GM18861 (cell line): ENCODE measurements at regions not wholly inside any gene's neighbourhood (a gene's known extent, or its start where the extent isn't known, plus 50 kb on each side); places are given as distances from the start of the nearest gene placed in this dataset.
"Not testable (repeated sequence)": the region's sequence is repeated elsewhere in the genome, so short reads cannot be mapped to it uniquely, and the experiment has no call there.

Experiments used
- ATAC-seq: cut with Tn5 transposase; IDR thresholded peaks from one replicate; pipeline ENCODE4 v1.9.1; 2021; ENCODE audit not compliant: unreplicated experiment

DNA sequence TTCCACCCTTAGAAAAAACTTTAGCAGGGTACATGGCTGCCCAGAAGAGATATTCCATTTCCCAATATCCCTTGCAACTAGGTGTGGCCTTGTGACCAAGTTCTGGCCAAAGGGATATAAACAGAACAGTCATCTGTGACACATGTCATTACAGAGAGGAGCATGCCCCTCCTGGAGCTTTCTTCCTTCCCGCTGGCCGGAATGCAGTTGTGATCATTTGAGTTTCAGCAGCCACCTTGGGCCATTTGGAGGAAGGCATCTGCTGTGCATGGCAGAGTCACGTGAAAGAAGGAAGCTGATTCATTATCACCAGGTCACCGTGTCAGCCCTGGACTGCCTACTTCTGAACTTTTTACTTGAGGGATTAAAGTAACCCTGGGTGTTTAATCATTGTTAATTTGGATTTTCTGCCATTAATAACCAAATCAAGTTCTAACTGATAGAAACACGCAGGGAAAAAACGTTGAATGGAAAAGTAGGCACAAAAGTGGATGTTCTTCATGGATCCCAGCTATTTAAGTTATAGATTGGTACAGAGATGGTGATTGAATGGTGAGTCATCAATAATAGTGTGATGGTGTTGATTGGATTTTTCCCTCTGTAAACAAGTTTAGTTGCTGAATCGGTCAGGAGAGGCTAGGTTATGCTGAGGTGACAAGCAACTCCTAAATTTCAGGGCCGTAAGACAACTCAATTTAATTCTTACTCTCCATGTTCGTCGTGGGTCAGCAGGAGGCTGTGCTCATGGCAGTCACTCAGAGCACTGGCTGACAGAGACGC, 80.7 kb upstream of the CCDC167 start:
- no peak for ATAC-seq

DNA sequence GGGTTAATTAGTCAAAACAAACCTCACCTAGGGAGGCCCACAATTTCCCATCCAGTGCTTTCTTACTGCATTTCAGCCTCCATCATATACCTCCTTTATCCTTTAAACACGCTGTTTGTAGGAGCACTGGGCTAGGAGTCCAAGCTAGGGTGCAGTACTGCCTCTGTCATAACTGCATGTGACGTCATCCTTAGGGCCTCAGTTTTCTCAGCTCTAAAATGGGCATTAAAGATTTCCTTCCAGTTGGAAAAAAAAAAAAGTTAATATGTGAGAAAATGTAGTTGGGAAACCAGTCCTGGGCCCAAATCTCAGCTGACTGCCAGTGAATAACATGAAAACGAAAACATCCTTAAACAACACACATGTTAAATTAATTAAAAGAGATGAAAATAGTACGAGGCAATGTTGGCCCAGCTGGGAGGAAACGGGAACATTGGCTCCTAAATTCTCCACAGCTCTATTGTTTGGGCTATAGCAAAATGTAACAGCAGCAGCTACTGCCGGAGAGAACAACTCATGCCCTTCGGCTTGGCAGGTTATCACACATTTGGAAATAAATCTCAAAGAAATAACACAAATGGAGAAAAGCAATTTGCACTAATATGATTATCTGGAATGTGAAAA, 79.9 kb upstream of the CCDC167 start:
- no peak for ATAC-seq

DNA sequence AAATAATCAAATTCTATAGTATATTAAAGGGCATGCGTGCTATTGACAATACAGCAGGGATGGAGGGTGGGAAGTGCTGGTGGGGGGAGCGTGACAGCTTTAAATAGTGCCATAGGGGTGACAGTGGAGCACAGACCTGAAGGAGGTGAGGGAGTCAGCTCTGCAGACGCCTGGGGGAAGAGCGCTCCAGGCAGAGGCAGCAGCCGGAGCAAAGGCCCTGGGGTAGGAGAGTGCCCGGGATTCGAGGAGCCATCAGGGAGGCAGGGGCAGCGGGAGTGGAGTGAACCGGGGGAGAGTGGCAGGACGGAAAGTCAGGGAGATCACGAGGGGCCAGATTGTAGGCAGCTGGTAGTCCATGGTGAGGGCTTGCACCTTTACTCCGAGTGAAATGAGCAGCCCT, 78.4 kb upstream of the CCDC167 start:
- no peak for ATAC-seq

DNA sequence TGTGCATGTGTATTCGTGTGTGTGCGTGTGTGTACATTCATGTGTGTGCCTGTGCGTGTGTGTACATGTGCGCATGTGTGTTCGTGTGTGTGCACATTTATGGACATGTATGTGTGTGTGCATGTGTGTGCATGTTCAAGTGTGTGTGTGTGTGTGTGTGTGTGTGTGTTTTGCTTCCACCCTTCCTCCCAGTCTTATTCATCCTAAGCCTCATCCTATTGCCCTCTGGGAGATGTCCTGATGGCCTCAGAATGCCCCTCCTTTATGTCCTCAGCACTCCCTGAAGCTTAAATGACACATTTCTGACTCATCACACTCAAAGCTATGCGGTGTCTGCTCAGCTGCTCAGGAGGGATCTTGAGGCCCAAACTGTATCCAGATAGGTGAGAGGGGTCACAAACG, 76.6 kb upstream of the CCDC167 start:
- no peak for ATAC-seq

DNA sequence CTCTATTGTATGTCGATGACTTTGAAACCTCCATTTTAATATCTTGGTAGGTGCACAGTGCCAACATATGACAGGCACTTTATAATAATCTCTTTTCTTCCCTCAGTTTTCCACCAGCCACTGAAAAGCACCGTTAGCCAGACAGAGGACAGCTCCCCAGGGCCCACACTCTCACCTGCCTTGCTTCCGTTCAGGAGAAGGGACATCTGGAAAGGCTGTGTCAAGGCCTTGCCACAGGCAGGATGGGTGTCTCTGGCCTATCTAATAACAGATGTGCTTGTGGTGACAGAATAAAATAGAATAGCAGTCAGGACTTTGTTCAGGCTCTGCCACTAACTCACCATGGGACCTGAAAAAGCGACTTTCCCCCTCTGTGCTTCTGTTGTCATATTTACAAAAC, 75.5 kb upstream of the CCDC167 start:
- ATAC-seq: no peak

DNA sequence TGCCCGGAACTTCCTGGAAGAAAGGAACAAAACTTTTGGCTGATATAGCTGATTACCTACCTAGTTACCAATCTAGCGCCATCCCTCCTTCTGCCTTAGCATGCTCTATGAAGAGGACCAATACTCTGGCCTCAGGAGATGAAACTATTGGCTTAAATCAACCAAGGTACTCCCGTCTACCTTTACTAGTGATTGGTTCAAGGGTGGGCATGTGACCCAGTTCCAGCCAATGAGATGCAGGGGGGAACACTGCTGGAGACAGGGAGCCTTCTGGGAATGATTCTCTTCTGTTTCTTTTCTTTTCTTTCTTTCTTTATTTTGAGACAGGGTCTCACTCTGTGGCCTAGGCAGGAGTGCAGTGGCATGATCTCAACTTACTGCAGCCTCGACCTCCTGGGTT, 72.6 kb upstream of the CCDC167 start:
- no peak for ATAC-seq

DNA sequence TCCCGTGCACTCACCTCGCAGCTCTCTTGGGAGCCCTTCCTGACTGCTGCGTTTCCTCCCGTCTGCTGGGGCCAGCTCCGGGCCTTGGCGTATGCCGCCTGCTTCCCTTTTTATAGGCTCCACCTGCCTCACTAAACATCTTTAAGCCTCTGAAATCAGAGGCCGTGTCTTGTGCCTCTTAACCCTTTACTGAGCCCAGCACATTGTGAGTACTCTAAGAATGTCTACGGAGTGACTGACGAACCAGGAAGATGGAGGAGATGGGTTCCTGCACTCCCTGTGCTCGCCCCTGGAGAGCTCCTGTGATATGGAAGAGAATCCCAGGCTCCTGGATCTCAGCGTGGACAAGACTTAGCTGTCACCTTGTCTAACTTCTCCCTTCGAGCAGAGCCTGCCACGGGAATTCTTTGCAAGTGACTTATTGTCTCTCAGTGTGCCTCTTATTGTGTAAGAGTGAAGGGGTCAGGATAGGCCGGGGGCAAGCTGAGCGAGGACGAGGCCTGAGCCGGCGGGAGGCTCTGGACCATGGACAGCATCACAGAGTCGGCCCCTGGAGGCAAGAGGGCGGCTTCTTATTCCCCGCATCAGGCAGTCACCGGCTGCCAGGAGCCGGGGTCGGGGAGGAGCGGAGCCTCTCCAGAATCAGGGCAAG, 70.9 kb upstream of the CCDC167 start:
- no peak for ATAC-seq

DNA sequence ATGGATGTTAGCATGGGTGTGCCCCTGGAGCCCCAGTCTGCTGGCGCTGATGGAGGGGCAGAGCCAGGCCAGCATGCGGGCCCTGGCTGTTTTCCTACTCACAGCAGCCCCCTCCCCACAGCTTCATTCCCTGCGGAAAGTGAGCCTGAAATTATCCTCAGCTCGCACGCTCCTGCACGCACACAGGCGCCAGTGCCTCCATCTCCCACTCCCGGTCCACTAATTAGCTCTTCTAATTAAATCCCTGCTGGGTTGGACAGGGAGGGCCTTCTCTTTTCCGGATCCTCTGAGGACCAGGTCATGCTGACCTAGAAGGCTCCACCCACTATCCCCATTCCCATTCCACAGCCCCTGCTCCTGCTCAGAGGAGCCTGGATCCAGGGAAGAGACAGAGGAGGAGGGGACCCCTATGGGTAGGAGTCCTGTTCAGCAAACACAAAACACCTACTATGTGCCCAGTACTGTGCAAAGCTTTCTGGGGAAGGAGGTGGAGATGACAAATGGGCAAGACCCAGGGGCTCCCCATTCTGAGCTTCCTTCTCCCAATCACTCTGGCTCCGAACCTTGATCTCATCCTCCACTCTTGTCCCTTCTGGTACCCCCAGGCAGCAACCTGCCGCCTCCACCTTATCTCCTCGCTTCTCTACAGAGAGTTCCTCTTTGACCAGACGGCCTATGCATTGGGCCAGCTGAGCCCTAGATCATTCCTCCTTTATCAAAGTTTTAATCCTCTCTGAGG, 70.2 kb upstream of the CCDC167 start:
- no peak for ATAC-seq

DNA sequence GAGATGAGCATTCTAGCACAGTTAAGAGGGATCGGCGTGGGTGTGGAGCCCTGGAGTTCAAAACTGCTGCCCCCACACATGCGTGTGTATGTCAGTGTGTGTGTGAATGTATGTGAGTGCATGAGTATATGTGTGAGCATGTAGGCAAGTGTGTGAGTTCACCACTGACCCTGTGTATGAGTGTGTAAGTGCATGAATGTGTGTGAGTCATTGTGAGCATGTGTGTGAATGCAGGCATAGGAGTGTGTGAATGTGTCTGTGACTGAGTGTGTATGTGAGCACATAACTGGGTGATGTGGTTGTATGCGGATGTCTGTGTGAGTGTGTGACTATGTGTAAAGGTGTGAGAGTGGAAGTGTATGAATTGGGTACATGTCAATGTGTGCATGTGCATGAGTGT, 69.6 kb upstream of the CCDC167 start:
- ATAC-seq: no peak

DNA sequence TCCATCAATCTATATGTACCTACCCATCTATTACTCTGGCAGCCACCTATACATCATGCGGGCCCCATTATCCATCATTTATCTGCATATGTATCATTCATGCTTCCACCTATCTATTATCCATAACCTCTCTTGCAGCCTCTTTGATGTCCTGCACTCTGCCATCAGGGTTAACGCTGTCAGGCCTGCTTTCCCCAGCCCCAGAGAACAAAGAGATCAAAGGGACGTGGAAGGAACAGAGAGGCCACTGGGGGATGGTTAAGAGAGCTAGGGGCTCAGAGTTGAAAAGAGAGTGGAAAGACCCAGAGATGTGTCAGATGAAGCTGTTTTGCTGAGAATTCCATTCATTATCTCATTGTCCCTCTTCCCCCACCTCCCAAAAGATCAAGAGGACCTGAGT, 67.3 kb upstream of the CCDC167 start:
- ATAC-seq: no peak

DNA sequence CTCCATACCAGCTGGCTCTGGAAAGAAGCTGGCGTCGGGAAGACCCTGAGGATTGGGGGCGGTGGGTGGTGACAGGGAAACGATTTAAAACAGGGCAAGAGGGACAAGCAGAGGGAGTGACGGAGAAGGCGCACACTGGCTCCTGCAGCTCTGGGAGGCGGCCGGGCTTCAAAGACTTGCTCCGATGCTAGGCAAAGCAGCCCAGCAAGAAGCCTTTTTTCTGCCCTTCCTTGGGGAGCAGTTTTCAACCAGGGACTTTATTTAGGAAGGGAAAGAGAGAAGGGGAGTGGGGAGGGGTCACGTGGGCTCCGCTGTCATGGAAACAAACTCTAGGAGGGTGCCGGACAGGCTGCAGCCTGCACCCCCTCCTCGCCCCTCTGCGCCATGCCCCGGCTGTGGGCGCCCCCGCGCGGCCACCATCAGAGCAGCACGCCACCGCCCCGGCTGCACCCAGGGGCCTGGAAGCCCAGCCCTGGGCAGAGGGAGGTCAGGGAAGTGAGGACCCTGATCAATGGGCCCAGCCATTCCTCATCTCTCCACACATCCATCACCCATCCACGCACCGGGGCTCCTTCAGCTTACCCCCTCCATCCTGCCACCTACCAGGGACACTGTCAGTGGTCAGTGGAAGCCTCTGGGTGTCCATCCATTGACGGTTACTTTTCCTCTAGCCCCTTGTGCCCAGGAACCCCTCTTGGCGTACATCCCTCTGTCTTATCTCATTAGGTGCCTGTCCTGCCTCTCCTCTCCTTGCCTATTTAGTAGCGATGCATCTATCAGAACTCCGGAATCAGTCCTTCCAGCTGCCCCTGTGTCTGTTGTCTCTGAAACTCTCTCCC, 66.6 kb upstream of the CCDC167 start:
- peak; percentile 34 for ATAC-seq

DNA sequence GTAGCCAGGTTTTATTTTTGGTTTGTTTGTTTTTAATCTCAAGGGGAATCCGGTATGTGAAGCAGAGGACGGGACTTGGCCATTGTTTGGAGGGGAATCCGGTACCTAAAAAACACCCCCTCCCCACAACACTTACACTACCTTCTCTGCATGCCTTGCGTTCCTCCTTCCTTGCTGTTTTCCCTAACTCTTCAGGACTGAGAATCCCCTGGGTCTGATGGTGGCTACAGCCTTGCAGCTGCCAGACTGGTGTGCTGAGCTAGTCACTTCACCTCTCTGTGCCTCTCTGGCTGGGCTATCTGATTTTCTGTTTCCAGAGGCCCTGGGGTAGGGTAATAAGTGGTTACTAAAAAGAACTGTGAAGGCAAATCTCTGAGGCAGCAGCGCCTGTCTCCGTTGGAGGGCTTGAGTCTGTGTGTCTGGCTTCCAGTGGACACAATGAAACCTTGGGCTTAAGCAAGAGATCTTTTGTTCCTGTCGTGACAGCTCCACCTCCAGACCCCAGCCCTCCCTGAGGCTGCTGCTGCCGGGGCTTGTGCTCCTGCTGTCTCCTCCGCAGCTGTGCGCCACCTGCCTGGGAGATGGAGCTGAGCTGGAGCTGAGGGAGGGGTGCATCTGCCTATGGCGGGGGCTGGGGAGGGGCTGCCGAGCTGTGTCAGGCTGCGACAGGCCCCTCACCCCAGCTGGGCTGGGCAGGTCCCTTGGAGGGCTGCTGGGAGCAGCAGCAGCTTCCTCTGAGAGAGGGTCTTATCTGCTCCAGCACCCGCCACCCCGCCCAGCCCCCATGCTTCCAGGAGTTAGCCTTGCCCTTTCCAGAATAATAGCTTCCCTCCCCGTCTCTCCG, 65.8 kb upstream of the CCDC167 start:
- ATAC-seq: no peak

DNA sequence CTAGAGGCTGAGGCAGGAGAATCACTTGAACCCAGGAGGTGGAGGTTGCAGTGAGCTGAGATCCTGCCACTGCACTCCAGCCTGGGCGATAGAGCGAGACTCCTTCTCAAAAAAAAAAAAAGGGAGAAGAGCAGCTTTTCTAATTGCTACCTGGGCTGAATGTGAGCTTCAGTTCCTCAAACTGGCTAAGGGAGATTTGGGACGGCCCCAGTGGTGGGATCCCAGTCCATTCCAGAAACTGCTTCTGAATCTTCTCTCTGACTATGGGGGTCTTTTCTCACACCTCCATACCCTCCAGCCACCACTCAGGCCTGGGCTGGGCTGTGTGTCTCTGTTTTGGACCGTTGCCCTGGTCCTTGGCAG, 63.2 kb upstream of the CCDC167 start:
- ATAC-seq: not testable (repeated sequence)

DNA sequence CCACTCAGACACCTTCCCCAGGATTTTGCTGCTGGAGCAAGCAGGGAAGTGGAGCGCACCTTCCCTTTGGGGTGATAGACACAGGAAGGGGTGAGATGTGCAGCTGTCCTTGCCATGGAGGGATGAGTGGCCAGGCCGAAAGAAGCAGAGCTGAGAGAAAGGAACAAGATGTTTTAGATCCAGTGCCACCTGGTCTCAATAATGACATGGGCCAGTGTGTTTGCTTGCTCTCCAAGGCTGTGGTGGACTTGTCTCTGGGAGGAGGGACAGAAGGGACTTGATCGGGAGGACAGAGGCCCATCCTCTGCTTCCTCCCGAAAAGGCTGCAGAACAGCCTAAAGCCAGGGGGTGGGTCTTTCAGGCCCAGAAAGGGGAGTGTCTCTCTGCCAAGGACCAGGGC, 61.7 kb upstream of the CCDC167 start:
- no peak for ATAC-seq

DNA sequence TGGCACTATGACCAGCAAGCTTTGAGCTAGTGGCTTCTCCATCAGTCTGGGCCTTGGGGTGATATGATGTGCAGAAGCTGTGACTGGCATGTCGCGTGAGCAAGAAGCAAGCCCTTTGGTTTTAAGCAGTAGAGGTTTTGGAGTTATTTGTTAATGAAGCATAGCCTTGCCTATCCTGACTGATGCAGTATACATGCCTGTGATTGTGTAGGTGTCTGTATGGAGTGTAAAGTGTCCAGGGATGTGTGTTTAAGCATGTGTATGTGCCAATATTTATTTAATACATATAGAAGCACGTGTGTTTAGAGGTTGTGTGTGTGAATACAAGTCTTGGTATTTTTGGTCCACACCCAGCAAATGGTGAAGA, 61.0 kb upstream of the CCDC167 start:
- no peak for ATAC-seq

DNA sequence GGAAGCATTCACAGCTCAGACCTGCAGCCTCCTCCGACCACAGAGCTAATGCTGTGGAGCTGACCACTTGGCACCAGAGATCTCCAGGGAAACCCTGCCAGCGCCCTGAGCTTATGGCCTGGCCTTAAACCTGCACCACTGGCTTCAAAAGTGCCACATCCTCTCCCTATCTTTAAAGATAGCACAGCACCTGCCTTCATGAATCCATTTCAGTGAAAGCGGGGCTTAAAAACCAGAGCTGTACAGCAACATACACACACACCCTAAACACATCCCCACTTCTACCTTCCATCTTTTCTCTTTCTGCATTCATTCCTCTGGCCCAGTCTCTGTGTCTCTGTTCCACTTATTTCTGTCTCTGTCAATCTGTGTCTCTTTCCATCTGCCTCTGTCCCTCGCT, 59.8 kb upstream of the CCDC167 start:
- no peak for ATAC-seq

DNA sequence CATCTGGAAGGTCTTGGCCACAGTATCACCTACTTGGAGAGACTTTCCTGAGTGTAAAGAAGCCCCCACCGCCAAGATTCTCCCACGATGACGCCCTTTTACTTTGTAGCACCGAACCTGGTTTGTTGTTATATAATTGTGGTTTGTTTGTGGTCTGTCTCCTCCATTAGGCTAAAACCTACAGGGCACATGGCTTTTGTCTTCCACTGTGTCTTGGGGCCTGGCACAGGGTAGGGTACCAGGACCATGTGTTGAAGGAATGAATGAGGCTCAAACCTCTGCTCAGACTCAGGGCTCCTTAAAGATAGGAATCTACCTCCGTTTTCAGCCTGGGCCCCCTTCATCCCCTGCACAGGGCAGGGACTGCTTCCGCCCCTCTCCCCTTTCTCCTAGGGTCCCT, 59.4 kb upstream of the CCDC167 start:
- ATAC-seq: no peak

DNA sequence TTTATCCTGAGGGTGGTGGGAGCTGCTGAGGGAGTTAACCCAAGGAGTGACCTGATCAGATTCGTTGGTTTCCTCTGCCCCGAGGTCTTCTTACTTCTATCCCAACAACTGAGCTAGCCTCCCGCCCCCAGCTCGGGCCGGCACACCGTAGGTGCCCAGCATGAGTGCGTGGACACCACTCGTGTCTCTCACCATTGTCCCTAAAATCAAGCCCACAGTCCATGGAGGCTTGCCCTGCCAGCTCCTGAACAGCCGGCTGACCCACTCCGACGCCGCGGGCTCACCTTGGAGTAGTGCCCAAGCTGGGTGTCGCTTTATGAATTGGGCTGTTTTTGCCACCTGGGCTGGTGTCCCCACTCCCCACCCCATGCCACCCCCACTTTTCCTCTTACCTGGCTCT, 59.0 kb upstream of the CCDC167 start:
- ATAC-seq: no peak

DNA sequence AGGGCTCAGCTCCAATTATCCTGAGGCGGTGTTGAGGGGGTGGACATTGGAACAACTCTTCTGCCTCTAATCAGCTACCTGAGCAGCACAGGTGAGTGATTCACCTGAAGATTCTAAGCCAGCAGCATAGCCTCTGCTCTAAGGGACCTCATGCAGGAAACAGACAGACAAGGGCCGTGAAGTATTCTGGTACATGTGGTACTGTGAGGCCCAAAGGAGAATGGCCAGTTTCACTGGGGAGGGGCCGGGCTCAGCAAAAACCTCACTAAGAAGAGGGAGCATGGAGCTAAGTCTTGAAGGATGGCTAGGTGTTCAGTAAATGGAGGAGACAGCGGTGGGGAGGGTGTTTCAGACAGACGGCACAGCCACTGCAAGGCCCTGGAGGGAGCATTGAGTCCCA, 58.5 kb upstream of the CCDC167 start:
- no peak for ATAC-seq

DNA sequence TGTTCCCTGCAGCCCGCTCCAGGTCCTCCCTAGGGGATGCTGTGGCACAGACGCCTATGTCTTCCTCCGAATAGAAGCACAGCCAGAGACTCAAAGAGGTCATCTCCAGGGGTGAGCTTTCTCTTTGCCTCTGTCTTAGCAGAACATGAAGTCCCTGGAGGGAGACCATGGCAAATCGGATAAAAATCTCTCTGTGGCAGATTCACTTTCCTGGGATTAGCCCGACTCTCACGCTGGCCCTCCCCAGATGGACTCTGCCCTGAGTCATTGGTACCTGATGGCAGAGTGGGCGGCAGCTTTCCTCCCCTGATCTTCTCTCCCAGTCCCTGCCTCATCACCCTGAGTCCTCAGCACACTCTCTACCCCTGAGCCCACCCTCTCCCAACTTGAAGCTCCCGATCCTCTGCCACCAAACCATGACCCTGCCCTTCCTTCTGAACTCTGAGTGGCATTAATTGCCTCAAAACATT, 58.0 kb upstream of the CCDC167 start:
- no peak for ATAC-seq
